Activated naive CD8-positive, alpha-beta T cell treated with anti-CD3 and anti-CD28 coated beads, Interleukin-2, amount 50 U/mL, for 24 hours (primary cell): ENCODE measurements at regions not wholly inside any gene's neighbourhood (a gene's known extent, or its start where the extent isn't known, plus 50 kb on each side); places are given as distances from the start of the nearest gene placed in this dataset.
"Not testable (repeated sequence)": the region's sequence is repeated elsewhere in the genome, so short reads cannot be mapped to it uniquely, and the experiment has no call there.

Experiments
- ATAC-seq: fragments of 150-1000 bp; cut with Tn5 transposase; one replicate; pipeline ENCODE4 v1.10.0; 2021
- DNase-seq: peaks from one replicate; pipeline ENCODE4 v3.0.0; 2021
- H3K27ac Mint-ChIP-seq: one replicate; pipeline ENCODE4 v1.8.0; 2021; ENCODE audit warnings: mild to moderate bottlenecking, mixed read lengths
- H3K27me3 Mint-ChIP-seq: one replicate; pipeline ENCODE4 v1.8.0; 2021; ENCODE audit warnings: mixed read lengths
- H3K36me3 Mint-ChIP-seq: one replicate; pipeline ENCODE4 v1.8.0; 2021; ENCODE audit warnings: low read depth, mixed read lengths
- H3K4me1 Mint-ChIP-seq: one replicate; pipeline ENCODE4 v1.8.0; 2021; ENCODE audit warnings: mixed read lengths
- H3K4me3 Mint-ChIP-seq: one replicate; pipeline ENCODE4 v1.8.0; 2021; ENCODE audit warnings: mild to moderate bottlenecking, moderate library complexity, mixed read lengths
- H3K9me3 Mint-ChIP-seq: one replicate; pipeline ENCODE4 v1.8.0; 2021; ENCODE audit warnings: mixed read lengths

GRCh38 chr2:39975476-39976020 is 196.5 kb upstream of the THUMPD2 start:
- no peak for ATAC-seq
- no peak overlapping the region for H3K4me3 Mint-ChIP-seq
- H3K4me1 Mint-ChIP-seq: no peaks in the 10 kb centered on the region
- no peak overlapping the region for H3K27ac Mint-ChIP-seq
- DNase-seq: no peak
- peaks cover 2% of the 10 kb centered on the region for H3K36me3 Mint-ChIP-seq
- peaks cover 3% of the 10 kb centered on the region for H3K27me3 Mint-ChIP-seq
- H3K9me3 Mint-ChIP-seq: no peaks in the 10 kb centered on the region

- H3K9me3 Mint-ChIP-seq: peaks cover 11% of the 10 kb centered on the region
- H3K27ac Mint-ChIP-seq: no peak overlapping the region
- ATAC-seq: no peak
- no peak for DNase-seq
- peaks cover 2% of the 10 kb centered on the region for H3K27me3 Mint-ChIP-seq
- H3K36me3 Mint-ChIP-seq: peaks cover 3% of the 10 kb centered on the region
- H3K4me3 Mint-ChIP-seq: no peak overlapping the region
- no peaks in the 10 kb centered on the region for H3K4me1 Mint-ChIP-seq
Observed at GRCh38 chr2:39968037-39968436, 189.0 kb upstream of the THUMPD2 start.

GRCh38 chr2:39960681-39961080 is 181.6 kb upstream of the THUMPD2 start:
- not testable (repeated sequence) for H3K27ac Mint-ChIP-seq, H3K9me3 Mint-ChIP-seq, DNase-seq, H3K4me3 Mint-ChIP-seq, H3K4me1 Mint-ChIP-seq, H3K27me3 Mint-ChIP-seq, H3K36me3 Mint-ChIP-seq, ATAC-seq

DNA sequence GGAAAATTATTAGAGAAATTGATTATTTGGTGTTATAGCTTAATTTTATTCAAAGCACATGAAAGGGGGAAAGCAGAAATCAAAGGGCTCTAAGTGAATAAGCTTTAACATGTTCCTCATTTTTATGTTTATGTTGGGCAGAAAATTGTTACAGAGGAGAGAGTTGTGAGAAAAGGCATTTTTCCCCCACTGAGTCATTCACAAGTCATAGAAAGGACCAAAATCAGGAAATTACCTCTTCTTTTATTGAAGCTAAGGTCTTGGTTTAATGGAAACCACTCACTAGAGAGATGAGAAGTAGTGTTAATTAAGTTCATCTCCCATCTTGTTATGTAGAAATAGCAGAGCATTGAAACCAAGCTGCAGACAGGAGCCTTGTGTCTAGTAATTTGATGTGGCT is 175.3 kb upstream of the THUMPD2 start:
- Mint-ChIP-seq H3K36me3 (peaks cover 2% of the 10 kb centered on the region), H3K27ac (peak overlapping the region; percentile 27), H3K27me3 (peaks cover 3% of the 10 kb centered on the region), H3K4me1 (peaks cover 19% of the 10 kb centered on the region), H3K4me3 (no peak overlapping the region), H3K9me3 (peaks cover 3% of the 10 kb centered on the region)
- DNase-seq (no peak), ATAC-seq (peak; percentile 57)

DNA sequence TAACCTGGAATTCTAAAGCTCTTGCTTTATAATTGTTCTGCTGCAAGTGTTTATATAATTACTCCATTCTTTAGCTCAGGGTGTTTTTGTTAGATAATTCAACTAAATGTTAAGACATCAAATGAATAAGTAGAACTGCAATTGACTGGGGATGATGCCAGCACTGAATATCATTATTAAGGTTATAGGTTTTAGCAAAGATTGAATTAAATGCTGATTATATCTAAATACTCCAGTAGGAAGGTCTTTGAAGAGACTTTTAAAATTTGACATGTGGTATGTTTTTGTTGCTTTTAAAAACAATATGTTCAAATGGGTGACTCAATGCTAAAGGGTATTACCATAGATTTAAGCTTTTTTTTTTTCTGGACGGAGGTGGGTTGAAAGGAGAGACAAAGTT is 170.1 kb upstream of the THUMPD2 start:
- H3K4me1 Mint-ChIP-seq: peaks cover 50% of the 10 kb centered on the region

GRCh38 chr2:39948016-39948719 is 169.1 kb upstream of the THUMPD2 start:
- Mint-ChIP-seq H3K27ac (peak overlapping the region; percentile 96), H3K36me3 (peaks cover 4% of the 10 kb centered on the region), H3K9me3 (no peaks in the 10 kb centered on the region), H3K4me1 (peaks cover 45% of the 10 kb centered on the region), H3K27me3 (no peaks in the 10 kb centered on the region), H3K4me3 (peak overlapping the region; percentile 35)
- ATAC-seq (peak; percentile 44), DNase-seq (no peak)

More for the DNA sequence above, 170.1 kb upstream of the THUMPD2 start:
- Mint-ChIP-seq H3K27ac (peak overlapping the region; percentile 96), H3K4me3 (no peak overlapping the region), H3K9me3 (no peaks in the 10 kb centered on the region), H3K36me3 (peaks cover 4% of the 10 kb centered on the region), H3K27me3 (no peaks in the 10 kb centered on the region)
- ATAC-seq: no peak
- no peak for DNase-seq

GRCh38 chr2:39947294-39948015 is 168.4 kb upstream of the THUMPD2 start:
- peak overlapping the region; percentile 35 for H3K4me3 Mint-ChIP-seq
- DNase-seq: peak; percentile 11
- ATAC-seq: peak; percentile 85

DNA sequence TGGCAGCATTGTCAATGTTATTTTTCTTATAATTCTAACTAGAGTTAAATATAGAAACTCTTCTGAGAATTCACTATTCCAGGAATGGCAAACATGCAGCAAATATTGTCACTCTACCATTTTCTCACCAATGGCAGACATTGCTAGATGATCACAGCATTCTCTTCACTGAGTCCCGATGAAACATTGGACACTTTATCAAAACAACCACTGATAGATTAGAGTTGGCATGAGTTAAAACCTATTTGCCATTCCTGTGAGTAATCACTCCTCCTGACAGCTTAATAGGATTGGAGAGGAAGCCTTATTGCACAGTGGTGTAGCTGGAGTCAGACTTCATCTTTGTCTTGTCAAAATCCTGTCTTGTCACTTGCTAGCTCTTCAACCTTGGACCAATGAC is 163.9 kb upstream of the THUMPD2 start:
- Mint-ChIP-seq H3K36me3 (peaks cover 13% of the 10 kb centered on the region), H3K27ac (no peak overlapping the region), H3K9me3 (peaks cover 14% of the 10 kb centered on the region), H3K4me1 (peaks cover 42% of the 10 kb centered on the region), H3K27me3 (no peaks in the 10 kb centered on the region), H3K4me3 (no peak overlapping the region)
- DNase-seq: no peak
- ATAC-seq: no peak

More at GRCh38 chr2:39947294-39948015, 168.4 kb upstream of the THUMPD2 start:
- H3K4me1 Mint-ChIP-seq: peaks cover 46% of the 10 kb centered on the region
- H3K27me3 Mint-ChIP-seq: no peaks in the 10 kb centered on the region
- peak overlapping the region; percentile 96 for H3K27ac Mint-ChIP-seq
- peaks cover 5% of the 10 kb centered on the region for H3K36me3 Mint-ChIP-seq
- H3K9me3 Mint-ChIP-seq: peaks cover under 1% of the 10 kb centered on the region

DNA sequence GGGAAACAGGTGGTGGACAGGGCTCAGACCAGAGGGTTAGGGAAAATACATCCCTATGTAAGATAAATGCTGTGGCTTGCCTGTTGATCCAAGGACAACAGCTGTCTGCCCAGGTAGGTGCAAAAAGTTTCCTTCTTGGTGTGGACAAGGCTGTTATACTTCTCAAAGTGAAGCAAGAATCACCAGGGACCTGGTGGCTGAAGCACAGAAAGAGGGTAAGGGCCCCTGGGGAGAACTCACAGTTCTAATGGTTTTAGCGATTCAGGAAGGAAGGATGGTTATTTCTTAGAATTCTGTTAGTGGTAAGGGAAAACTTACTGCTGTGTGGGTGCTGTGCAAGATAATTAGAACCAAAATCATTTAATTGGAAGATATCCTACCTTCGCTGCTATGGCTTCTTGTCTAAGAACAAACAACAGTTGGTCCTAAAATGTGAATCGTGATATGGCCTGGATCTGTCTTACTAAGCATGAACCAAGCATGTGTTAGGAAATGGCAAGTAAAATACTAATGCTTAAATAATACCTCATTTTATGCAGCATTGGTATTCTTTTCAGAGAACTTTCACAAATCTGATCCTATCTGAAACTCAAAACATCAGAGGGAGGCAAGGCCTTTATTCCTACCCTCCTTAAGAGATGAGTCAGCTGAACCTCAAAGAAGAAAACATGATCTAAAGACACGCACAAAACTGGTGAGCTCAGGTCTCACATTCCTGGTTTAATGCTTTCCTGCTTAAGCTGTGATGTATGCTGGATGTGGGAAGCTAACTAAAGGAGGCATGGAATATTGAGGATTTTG is 159.2 kb upstream of the THUMPD2 start:
- Mint-ChIP-seq H3K9me3 (peaks cover 17% of the 10 kb centered on the region), H3K4me3 (peak overlapping the region; percentile 37), H3K27ac (peak overlapping the region; percentile 79), H3K27me3 (peaks cover 3% of the 10 kb centered on the region), H3K4me1 (peaks cover 34% of the 10 kb centered on the region), H3K36me3 (peaks cover 21% of the 10 kb centered on the region)
- no peak for DNase-seq
- peak; percentile 65 for ATAC-seq

GRCh38 chr2:39937621-39938020 is 158.6 kb upstream of the THUMPD2 start:
- Mint-ChIP-seq H3K27ac (peak overlapping the region; percentile 79), H3K27me3 (peaks cover 3% of the 10 kb centered on the region), H3K4me3 (peak overlapping the region; percentile 37), H3K4me1 (peaks cover 34% of the 10 kb centered on the region), H3K9me3 (peaks cover 17% of the 10 kb centered on the region), H3K36me3 (peaks cover 23% of the 10 kb centered on the region)
- DNase-seq: no peak
- no peak for ATAC-seq

GRCh38 chr2:39934851-39935250 is 155.8 kb upstream of the THUMPD2 start:
- peaks cover 3% of the 10 kb centered on the region for H3K27me3 Mint-ChIP-seq
- peaks cover 3% of the 10 kb centered on the region for H3K9me3 Mint-ChIP-seq
- ATAC-seq: peak; percentile 84
- peaks cover 50% of the 10 kb centered on the region for H3K4me1 Mint-ChIP-seq
- H3K27ac Mint-ChIP-seq: peak overlapping the region; percentile 86
- H3K36me3 Mint-ChIP-seq: peaks cover 32% of the 10 kb centered on the region
- peak overlapping the region; percentile 54 for H3K4me3 Mint-ChIP-seq
- no peak for DNase-seq

DNA sequence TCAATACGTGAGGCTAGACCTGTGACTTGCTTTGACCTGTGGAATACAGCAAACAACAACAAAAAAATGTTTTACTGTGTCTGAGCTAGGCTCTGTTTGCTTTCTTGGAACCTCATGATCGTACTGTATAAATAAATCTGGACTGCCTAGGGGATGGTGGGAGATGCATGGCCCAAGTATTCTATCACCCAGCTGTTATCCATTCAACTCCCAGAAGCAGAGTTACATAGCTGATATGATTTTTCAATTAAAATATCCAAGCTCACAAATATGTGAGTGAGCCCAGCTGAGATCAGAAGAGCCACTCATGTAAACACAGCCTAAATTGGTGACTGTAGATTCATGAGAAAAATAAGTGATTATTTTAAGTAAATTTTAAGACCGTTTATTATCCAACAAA is 154.1 kb upstream of the THUMPD2 start:
- no peak for DNase-seq
- H3K27me3 Mint-ChIP-seq: peaks cover 3% of the 10 kb centered on the region
- no peak overlapping the region for H3K4me3 Mint-ChIP-seq
- ATAC-seq: no peak
- H3K9me3 Mint-ChIP-seq: peaks cover 3% of the 10 kb centered on the region
- peaks cover 47% of the 10 kb centered on the region for H3K4me1 Mint-ChIP-seq
- H3K27ac Mint-ChIP-seq: no peak overlapping the region
- H3K36me3 Mint-ChIP-seq: peaks cover 32% of the 10 kb centered on the region

DNA sequence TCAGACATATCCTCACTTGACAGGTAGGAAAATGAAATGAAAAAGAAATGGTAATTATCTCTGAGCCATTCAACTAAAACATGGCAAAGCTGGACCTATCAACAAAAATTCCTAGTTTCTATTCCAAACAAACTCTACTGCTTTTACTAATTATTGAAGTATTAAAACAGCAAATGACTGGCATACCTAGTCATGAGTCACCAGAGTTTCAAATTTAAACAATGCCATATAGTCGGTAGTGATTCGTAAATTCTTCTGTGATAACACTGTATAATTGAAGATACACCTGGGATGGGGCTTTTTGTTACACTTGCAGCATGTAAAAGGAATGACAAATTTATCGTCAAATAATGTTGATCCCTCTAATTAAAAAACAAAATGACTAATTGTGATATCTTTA is 153.1 kb upstream of the THUMPD2 start:
- peaks cover 39% of the 10 kb centered on the region for H3K4me1 Mint-ChIP-seq
- DNase-seq: no peak
- peak overlapping the region; percentile 22 for H3K27ac Mint-ChIP-seq
- no peak for ATAC-seq
- peaks cover 32% of the 10 kb centered on the region for H3K36me3 Mint-ChIP-seq
- H3K4me3 Mint-ChIP-seq: no peak overlapping the region
- peaks cover 3% of the 10 kb centered on the region for H3K9me3 Mint-ChIP-seq
- H3K27me3 Mint-ChIP-seq: peaks cover 8% of the 10 kb centered on the region

DNA sequence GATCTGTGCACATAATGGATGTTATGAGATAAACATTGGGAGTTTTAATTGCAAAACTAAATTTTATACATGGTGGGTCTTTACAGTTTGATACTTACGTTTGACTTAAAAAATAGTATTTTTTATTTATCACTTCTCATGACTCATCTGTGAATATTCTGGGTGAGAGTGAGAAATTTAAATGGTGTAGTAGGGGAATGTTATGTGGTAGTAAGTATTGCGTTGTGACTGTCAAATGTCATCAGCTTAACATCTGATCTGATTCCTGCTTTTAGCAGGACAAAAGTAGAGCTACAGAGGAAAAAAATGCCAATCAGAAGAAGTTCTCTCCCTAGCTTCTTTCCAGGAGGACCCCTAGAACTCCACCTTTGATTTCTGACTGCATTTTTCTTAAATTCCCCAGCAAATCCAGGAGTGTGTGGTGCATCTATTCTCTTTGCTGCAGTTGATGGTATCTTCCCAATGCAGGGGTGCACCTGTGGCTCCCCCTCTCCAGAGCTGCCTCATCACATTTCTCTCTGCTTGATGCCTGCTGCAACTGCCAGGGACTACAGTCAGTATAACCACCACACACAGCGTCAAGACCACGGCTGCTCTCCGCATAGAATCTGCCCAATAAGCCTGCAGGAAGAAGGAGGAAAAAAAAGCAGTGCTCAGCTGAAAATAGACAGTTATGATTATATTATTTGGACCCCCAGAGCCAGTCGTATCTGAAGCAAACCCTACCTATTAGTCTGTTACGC is 151.3 kb upstream of the THUMPD2 start:
- H3K27ac Mint-ChIP-seq: peak overlapping the region; percentile 51
- ATAC-seq (no peak), DNase-seq (no peak)
- peaks cover 33% of the 10 kb centered on the region for H3K36me3 Mint-ChIP-seq
- no peak overlapping the region for H3K4me3 Mint-ChIP-seq
- peaks cover 41% of the 10 kb centered on the region for H3K4me1 Mint-ChIP-seq
- peaks cover 9% of the 10 kb centered on the region for H3K27me3 Mint-ChIP-seq
- H3K9me3 Mint-ChIP-seq: peaks cover 3% of the 10 kb centered on the region
